GM13977 (cell line): ENCODE measurements at regions not wholly inside any gene's neighbourhood (a gene's known extent, or its start where the extent isn't known, plus 50 kb on each side); places are given as distances from the start of the nearest gene placed in this dataset.

ENCODE experiments used
- DNase-seq: peaks from one replicate; pipeline ENCODE4 v3.0.0; 2012; ENCODE audit warnings: low spot score
- in situ Hi-C: fragments of 300-500 bp; cut with MboI; formaldehyde crosslinking; loops from one replicate; pipeline ENCODE4 v1.12.0; 2022; ENCODE audit warnings: low sequenced_read_pairs, low pct_unique_long_range_greater_than_20kb, mixed read lengths, inconsistent platforms; ENCODE audit not compliant: unreplicated experiment
- TF ChIP-seq, protein P1 (sequence below): IDR thresholded peaks from 2 replicates; pipeline ENCODE4 v1.5.1; 2012; ENCODE audit warnings: mild to moderate bottlenecking, control low read depth; ENCODE audit not compliant: insufficient read depth; ENCODE audit errors: extremely low read depth, missing control alignments

DNA sequence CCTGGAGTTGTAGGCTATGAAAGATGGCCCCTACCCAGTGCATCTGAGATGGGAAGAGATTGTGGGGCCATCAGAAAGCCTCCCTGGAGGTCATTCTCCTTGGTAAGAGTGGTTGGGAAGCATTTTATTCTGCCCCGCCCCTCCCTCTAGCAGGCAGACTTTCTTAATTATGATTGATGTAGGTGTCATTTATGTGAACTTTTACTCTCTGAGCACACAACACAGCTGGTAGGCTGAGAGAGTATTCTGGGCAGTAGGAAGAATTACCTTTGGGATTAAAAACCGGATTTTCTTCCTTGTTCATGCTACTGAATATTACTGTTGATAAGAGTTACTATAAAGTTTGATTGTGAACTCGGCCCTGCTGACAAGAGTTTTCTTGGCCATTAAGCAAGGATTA lies 266.8 kb downstream of the TTC6 start:
- in situ Hi-C loops: no loop called here
- no peak for DNase-seq
- TF ChIP-seq, protein P1, sequence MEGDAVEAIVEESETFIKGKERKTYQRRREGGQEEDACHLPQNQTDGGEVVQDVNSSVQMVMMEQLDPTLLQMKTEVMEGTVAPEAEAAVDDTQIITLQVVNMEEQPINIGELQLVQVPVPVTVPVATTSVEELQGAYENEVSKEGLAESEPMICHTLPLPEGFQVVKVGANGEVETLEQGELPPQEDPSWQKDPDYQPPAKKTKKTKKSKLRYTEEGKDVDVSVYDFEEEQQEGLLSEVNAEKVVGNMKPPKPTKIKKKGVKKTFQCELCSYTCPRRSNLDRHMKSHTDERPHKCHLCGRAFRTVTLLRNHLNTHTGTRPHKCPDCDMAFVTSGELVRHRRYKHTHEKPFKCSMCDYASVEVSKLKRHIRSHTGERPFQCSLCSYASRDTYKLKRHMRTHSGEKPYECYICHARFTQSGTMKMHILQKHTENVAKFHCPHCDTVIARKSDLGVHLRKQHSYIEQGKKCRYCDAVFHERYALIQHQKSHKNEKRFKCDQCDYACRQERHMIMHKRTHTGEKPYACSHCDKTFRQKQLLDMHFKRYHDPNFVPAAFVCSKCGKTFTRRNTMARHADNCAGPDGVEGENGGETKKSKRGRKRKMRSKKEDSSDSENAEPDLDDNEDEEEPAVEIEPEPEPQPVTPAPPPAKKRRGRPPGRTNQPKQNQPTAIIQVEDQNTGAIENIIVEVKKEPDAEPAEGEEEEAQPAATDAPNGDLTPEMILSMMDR: no peak

- DNase-seq: no peak
- in situ Hi-C loops: no loop called here
- TF ChIP-seq, protein P1: no peak
Measured at GRCh38 chr14:37864128-37864527, 268.7 kb downstream of the TTC6 start.

DNA sequence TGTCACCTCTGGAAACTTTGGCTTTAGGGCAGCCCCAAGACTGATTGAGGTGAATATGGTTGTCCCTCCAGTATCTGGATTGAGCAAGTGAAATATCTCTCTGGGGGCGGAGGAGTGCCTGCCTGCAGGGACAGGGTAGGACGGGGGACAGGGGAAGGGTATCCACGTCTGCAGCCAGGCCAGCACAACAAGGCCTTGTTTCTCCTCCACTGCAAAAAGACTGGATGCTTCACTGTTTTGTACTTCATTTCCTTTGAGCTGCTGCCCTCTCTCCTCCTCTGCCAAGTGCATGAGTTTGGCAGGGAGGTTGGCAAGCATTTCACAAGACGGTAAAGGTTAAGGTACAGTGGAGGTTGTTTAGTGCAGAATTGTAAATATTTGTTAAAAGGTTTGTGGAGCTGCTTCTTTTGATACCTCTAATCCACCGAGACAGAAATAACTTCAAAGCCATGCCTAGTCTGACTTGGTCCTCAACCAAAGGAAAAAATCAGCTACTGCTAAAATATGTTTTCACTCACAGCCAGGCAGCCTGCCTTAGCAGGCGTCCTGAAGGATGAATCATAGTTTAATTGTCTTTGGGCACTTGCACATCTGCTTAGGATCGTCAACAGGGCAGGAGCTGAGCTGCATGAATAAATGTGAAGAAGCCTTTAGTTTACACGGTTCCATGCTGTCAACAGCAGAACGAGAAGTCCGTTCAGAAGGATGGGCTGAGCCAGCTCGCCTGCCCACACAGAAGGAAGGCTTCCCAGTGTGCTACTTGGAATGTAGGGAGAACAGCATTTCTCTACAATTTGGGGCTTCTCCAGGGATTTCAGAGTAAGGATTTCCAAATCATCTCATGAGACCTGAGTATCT lies 269.7 kb downstream of the TTC6 start:
- in situ Hi-C loops: no loop called here
- TF ChIP-seq, protein P1: no peak
- no peak for DNase-seq

DNA sequence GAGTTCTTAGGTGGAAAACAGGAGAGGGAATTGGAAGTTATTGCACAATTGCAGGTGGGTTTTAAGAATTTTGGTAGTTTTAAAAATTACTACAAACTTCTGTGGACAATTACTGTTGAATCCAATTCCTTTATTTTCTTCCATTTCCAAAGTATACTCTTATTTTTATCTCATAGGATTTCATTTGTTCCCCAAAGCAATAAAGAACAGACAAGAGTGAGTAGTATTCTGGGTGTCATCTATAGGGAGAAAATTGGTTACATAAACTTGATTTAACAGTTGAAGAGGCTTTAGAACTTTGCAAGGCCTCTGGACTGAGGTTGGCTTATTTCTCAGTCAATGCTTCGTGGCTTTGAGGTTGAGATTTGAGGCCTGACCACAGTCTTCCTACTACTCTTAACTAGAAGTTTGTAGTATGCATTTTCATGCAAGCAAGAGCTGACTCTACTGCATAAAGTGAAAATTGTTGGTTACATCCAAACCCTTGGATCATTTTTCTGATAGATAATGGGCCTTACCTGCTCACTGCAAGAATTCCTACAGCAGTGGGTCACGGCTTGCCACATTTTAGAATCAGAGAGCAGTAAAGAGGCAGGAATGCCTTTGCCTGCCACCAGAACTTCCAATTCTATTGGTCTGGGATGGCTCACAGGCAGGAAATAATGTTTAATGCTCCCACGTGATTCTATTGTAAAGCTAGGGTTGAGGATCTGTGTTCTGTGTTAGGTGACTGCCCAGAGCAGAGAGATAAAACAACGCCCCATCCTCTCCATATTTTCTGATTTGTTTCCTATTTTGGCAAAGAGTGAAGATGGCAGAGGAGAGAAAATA lies 270.5 kb downstream of the TTC6 start:
- TF ChIP-seq, protein P1: no peak
- no peak for DNase-seq
- in situ Hi-C loops: no loop called here

DNA sequence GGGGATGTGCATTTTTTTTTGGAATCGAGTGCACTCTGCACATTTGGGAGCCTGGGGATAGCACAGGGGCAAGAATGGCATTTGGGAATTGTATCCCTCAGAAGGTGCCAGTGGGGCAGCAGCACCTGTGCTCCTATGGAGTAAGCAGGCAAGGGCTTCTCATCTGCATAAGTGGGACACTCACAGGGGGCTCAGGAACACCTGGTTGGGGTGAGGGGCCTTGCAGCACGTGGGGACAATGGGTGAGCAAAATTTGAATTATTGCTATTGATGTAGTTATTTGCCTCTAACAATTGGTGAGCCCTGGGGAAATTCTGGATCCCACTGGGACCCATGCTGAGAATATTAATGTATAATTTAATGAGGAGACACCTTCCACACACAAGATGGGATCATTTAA lies 274.2 kb downstream of the TTC6 start:
- TF ChIP-seq, protein P1: no peak
- no peak for DNase-seq
- in situ Hi-C loops: no loop called here

DNA sequence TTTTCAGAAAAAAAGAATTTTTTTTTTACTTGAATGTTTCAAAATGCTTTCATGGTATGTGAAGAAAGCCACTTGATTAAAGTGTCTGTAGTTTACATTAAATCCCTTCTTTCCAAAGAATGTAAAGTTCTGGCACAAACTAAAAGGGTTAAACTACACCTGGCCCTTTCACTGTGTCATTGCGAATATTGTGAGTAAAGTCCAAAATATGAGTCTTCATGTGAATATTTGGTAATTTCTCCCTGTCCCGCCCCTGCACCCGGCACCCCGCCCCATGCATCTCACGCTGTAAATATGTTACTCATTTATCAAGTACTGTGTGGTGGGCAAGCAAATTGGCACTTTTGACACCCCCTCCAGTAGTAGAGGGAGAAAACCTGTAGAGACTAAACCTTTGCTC lies 274.7 kb downstream of the TTC6 start:
- in situ Hi-C loops: no loop called here
- TF ChIP-seq, protein P1: no peak
- no peak for DNase-seq
